CD4-positive, alpha-beta T cell treated with Interleukin-4 for 1 hour (primary cell): ENCODE measurements at regions not wholly inside any gene's neighbourhood (a gene's known extent, or its start where the extent isn't known, plus 50 kb on each side); places are given as distances from the start of the nearest gene placed in this dataset.

Experiments used
- DNase-seq, 2 donors: peaks; one replicate each; pipeline ENCODE4 v3.0.0-alpha.2; 2020 to 2022

DNA sequence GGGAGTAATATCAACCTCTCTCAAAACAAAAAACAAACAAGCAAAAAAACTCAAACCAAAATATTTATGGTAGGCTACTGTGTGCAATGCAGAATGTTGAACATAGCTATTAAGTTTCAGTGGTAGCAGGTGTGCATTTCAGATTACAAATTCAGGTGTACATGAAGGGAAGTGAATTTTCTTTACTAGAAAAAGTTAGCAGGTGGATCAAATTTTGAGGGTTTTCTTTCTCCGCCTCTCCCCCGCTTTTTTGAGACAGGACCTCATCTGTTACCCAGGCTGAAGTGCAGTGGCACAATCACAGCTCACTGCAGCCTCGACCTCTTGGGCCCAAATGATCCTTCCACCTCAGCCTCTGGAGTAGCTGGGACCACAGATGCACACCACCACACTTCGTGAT lies 109.7 kb upstream of the GOLIM4 start:
- DNase-seq: no peak

DNA sequence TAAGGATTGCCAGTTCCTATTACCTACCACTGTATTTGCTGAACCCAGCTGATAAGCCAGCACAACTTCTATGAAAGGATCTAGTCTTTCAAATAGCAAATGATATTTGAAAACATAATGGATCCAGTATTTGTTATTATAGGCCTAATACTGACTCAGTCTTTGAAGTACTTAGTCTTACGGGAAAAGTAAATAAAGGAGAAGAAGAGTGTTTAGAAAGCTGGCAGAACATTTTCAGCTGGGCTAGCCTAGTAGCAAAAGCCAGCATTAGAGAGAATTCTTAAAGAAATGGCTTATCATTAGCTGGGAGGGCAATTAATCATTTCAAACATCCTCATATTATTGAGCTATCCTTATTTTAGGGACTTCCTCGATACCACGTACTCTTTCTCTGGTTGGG lies 101.4 kb upstream of the GOLIM4 start:
- DNase-seq: no peak

DNA sequence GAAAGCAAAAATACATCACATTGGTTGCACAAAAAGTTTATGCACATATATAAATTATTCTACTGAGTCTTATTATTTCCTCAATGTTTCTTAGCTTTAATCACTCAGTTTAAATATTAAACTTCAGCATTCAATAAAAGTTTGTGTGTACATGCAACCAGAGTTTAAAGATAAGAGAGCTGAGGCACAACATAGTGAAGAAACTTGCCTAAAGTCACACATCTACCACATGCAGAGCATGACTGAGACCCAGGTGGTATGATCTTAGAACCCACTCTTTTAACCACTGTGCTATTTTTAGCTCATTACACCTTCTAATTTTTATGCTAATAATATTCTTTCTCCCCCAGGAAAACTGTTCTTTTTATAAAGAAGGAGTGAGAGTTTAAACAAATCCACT lies 96.1 kb upstream of the GOLIM4 start:
- DNase-seq: no peak

DNA sequence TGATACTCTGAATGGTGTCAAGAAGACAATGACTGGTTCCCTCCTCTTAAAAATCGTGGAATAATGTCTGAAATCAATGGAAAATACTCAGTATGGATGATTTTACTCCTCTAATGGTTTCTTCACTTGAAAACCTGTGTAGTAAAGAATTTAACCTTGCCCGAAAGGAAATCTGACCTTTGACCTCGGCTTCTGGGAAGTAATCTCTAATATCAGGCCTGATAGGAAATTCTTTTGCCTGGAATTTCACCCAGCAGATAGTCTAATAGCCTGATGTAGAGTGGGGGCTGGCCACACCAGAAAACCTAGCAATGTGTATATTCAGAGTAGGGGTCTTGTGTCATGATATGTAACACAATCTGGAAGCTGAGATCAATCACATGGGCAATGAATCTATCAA lies 91.5 kb upstream of the GOLIM4 start:
- no peak for DNase-seq

DNA sequence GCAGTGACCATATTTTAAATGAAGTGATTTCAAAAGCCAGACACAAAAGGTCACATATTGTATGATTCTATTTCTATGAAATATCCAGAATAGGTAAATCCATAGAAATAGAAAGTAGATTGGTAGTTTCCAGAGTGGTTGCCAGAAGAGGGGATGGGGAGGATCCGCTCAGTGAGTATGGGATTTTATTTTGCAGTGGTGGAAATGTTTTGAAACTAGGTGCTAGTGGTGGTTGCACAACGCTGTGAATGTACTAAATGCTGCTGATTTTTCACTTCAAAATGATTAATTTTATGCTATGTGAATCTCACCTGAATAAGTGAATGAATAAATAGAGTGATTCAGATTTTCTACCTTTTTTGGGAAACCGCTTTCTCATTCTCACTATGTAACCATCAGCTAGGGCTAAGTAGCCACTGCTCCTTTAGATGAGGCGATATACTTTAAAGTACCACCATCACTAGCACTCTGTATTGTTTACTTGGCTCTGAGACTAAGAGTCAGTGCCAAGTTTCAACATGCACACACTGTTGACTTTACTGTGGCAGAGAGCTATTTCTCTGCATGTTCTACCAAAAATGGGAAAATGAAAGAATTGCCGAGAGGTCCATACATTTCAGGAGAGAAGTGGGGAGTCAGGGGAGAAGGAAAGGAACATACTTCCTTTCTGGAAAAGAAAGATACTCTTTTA lies 90.7 kb upstream of the GOLIM4 start:
- no peak for DNase-seq

DNA sequence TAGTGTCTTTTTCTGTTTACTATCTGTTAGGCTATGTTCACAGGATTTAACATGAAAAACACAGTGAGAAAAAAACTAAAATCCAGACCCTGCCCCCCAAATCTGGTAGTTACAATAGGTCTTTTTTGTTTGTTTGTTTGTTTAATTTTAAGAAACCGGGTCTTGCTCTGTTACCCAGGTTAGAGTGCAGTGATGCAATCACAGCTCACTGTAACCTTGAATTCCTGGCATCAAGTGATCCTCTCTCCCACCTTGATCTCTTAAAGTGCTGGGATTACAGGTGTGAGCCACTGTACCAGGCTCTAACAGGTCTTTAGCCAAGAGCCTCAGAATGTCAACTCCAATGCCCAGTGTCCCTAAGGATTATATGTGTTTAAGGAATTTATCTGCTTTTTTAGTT lies 88.0 kb upstream of the GOLIM4 start:
- no peak for DNase-seq

DNA sequence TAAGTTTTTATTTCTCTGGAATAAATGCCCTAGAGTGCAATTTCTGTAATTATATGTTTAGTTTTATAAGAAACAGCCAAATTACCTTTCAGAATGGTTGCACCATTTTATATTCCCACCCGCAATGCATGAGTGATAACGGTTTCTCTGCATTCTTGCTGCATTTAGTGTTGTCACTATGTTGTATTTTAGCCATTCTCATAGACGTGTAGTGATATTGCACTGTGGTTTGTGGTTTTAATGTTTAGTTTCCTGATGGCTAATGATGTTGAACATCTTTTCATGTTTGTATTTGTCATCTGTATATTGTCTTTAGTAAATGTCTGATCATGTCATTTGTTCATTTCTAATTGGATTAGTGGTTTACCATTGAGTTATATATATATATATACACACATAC lies 73.0 kb upstream of the GOLIM4 start:
- no peak for DNase-seq

DNA sequence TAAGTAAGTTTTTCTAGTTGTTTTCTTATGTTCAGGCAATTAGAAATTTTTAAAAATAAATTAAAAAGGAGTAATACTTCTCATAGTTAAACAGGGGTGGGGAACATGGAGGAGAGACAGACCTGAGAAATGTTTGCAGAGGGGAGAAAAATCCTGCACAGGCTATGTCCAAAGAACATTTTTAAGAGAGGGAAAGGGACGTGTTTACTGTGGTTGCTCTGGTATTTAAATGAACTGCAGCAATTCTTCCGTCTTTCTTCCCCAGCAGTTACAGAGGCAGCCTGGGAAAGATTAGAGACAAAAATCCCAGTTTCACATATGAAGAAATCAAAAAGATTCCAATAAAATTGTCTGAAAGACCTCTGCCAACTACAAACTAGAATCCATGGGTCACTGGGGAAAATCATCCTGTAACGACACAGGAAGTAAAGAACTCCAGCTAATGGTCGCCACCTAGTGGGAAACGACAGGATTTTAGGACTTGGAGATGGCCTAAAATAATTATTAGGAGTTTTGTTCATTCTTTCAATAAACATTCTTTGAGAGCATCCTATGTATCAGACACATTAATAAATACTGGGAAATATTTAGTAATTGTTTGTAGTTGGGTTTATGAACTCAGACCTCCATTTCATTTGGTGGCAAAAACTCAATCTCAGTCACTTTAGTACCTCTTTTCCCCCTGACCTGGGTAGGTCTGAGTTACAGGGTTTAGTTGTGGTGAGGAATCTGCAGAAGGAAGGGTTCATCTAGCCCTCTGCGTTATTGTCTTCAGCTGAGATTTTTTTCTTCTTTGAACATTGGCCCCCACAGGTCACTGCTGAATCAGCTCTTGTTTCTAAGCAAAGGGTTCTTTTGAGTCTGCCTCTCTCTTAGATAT lies 69.9 kb upstream of the GOLIM4 start:
- DNase-seq: peak; percentile 23 to 36

DNA sequence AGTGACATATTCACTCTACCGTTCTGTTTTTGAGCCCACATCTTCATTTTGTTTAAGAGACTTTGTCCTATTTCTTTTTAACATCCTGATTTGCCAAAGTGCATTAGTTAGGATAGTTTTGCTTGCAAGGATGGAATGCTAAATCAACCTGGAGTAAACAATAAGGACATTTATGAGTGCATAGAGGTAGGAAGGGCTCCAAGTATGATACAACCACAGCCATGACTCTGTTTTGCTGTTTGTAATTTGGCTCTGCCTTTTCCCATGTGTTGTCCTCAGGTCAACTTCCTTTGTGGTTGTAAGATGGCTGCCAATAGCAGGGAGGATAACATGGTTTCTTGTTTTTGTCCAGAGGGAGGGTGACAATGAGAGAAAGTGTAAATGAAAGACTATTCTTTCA lies 66.4 kb upstream of the GOLIM4 start:
- DNase-seq: no peak

DNA sequence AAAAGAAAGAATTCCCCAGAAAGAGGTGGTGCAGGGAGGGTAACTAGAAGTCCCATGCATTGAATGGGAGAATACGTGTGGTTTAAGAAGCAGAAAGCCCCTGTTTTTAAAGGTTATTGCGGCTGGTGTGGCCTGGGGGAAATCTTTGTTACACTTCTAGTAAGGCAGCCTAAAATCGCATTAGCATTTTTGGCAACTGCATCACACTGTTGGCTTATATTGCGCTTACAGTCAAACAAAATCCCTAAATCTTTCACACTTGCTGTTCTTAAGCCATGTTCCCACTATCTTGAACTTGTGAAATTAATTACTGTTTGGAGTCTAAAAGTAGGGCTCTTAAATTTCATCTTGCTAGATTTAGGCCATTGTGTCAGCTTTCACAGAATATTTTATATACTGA lies 66.0 kb upstream of the GOLIM4 start:
- no peak for DNase-seq

DNA sequence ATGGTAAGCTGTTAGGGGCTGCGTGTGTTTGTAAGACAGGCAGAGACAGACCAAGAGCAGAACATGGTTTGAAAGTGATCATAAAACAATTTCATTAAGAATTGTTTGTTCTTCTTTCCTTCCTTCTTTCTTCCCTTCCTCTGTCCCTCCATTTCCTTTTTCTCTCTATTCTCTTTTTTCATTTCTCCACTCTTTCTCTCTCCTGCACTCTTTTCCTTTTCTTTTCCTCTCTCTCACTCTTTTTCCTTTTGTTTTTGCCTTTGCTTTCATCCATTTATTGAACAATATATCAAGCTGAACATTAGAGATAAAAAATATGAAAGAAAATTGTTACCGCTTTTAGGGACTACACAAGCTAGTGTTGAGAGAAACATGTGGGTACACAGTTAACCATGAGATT lies 62.2 kb upstream of the GOLIM4 start:
- DNase-seq: no peak

DNA sequence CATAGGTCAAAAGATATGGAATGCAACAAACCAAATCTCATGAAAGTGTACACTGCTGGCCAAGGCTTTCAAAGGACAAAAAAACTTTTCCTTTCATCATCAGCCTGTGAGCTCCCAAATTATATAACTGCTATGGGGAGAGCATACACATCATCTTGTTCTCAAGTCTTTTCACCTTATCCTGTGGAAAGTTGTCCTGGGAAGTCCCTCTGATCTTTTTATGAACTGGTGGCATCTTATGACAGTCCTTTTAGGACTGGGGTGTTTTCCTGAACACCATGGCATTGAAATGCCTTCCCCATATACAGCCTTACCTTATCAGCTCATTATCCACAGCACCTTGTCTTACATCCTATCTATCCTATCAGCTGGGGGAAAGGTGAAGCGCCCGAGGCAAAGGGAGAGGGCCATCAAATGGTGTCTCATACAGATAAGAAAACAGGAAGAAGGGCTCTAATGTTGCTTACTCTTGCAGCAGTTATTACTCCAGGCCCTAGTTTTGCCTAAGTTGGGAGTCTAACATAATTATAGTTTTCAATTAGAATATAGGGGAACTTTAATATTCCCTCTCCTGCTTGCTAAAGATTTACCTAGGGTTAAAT lies 61.5 kb upstream of the GOLIM4 start:
- DNase-seq: no peak

DNA sequence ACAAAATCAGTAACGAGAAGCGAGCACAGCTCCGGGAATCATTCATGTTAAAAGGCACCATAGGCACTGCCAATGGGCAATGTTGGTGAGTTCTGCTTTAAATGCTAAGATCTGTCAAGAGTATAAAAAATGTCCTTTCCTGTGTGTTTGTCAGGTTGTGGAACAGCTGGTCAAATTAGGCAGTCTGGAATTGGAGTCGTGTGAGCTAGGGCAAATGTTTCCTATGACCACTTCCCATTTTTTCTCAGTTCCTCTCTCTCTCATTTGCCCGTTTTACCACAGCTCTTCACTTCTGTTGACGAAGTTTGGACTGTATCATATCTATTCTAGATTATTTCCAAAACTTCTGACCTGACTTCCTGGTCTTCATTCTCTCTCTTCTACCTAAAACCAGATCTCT lies 60.8 kb upstream of the GOLIM4 start:
- no peak for DNase-seq

DNA sequence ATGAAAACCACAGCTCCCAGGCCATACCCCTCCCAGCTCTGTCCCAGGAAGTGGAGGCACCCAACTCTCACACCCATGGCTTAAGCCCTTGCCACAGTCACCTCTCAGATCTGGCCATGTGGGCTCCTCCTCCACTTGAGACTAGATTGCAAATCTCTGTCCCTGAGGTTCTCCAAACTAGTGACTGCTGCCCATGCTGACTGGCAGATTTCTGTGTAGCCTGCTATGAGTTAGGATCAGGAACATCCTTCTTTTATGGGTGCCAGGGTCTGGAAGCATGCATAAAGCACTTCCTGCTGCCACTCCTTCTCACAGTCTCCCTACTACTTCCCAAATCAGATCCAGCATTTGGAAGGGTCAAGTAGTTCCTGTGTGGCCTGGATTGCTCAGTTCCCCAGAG lies 59.6 kb upstream of the GOLIM4 start:
- DNase-seq: no peak

DNA sequence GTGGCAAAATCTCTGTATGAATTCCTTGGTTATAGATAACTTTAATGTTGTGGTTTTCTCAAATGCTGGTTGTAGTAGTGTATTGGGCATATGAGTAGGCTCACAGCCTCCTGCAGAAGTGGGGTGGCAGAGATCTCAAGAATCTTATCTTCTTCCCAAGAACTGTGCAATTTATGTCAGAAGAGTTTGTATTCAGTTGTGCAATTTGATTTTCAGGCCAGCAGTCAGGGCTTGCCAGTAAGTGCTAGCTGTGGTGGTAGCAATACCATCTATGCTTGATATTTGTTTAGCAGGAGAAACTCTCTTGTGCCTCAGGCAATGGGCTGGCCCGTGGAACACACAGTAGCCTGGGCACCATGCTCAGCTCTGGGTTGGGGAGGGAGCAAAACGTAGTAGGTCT lies 58.4 kb upstream of the GOLIM4 start:
- no peak for DNase-seq

DNA sequence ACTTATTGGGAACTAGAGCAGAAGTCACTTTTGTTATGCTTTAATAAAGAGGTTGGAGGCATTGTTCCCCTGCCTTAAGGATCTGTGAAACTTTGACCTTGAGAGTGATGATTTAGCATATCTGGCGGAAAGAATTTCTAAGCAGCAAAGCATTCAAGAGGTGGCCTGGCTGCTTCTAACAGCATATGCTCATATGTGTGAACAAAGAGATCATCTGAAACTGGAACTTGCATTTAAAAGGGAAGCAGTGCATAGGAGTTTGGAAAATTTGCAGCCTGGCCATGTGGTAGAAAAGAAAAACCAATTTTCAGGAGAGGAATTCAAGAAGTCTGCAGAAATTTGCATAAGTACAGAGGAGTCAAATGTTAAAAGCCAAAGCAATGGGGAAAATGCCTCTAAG lies 56.4 kb upstream of the GOLIM4 start:
- no peak for DNase-seq
